GM19395 (cell line): ENCODE measurements at regions not wholly inside any gene's neighbourhood (a gene's known extent, or its start where the extent isn't known, plus 50 kb on each side); places are given as distances from the start of the nearest gene placed in this dataset.
"Not testable (repeated sequence)": the region's sequence is repeated elsewhere in the genome, so short reads cannot be mapped to it uniquely, and the experiment has no call there.

Source experiments
- ATAC-seq: cut with Tn5 transposase; IDR thresholded peaks from one replicate; pipeline ENCODE4 v1.9.1; 2021; ENCODE audit warnings: mild to moderate bottlenecking, moderate library complexity; ENCODE audit not compliant: unreplicated experiment

GRCh38 chr6:165800337-165800736 is 137.3 kb upstream of the PDE10A start:
- ATAC-seq, result no peak

- no peak for ATAC-seq
These were observed 136.5 kb upstream of the PDE10A start for GRCh38 chr6:165799391-165800153.

GRCh38 chr6:165798991-165799390 is 135.9 kb upstream of the PDE10A start:
- ATAC-seq, result no peak

DNA sequence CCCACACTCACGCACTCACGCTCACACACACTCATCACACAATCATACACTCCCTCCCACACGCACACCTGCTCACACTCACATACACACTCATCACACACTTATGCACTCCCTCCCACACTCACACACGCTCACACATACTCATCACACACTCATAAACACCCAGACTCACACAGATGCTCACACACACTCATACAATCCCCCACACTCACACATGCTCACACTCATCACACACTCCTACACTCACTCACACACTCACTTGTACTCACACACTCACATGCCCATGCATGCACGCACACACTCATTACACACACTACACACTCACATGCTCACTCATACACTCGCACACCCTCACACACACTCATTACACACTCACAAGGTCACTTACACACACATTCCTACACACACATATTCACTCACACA is 131.1 kb upstream of the PDE10A start:
- no peak for ATAC-seq

- no peak for ATAC-seq
These were observed 130.3 kb upstream of the PDE10A start for GRCh38 chr6:165793287-165793825.

GRCh38 chr6:165791876-165792437 is 128.9 kb upstream of the PDE10A start:
- no peak for ATAC-seq

GRCh38 chr6:165791306-165791705 is 128.3 kb upstream of the PDE10A start:
- no peak for ATAC-seq

- ATAC-seq, result no peak
These were observed 119.8 kb upstream of the PDE10A start for GRCh38 chr6:165782812-165783211.

- no peak for ATAC-seq
These were observed 119.1 kb upstream of the PDE10A start for GRCh38 chr6:165782134-165782533.

- no peak for ATAC-seq
These were observed 114.6 kb upstream of the PDE10A start for GRCh38 chr6:165777680-165778079.

GRCh38 chr6:165776691-165777090 is 113.7 kb upstream of the PDE10A start:
- ATAC-seq, result no peak

DNA sequence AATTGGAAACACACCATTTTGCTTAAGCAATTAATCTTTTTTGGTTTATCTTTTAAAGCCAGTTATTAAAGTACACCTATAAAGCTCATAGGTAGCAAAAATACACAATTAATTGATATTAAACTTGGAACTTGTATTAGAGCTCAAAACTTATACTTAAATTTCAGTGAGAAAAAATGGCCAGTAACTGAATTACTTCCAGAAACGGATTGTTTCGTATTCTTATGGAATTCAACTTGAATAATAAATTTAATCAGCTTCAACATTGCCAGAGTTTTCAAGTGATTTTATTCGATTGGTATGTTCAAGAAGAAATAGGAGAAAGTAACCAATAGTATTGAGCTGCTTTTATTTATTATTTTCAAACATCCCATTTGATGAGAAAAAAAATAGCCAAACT is 112.7 kb upstream of the PDE10A start:
- ATAC-seq, result no peak

DNA sequence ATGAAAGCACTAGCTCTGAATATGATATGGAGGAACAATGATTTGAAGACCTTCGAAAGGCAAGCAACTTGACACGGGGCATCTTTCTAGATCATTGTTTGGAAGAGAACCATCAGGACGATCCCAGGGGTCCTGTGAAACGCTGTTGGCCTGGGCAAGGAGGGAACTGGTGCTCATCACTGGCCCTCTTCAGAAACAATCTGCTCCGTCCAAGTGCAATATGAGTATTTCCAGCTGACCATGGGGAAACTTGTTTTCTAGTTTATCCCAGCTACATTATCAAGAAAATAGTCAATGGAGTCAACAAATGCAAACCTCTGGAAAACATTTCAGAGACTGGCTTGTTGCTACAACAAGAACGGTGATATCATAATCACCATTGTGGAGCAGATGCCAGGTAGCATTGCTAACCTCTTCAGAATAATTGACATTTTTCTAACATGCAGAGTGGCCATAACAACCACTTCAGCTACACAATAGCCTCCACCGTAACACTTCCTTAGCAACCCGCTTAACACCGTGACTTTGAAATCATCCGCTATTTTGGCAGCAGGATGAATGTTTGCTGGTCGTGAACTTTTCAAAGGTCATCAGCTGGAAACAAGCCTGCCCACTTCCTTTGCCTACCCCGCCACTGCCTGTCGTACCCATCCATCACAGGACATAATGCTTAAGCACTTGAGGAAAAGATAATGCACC is 112.0 kb upstream of the PDE10A start:
- ATAC-seq, result no peak

DNA sequence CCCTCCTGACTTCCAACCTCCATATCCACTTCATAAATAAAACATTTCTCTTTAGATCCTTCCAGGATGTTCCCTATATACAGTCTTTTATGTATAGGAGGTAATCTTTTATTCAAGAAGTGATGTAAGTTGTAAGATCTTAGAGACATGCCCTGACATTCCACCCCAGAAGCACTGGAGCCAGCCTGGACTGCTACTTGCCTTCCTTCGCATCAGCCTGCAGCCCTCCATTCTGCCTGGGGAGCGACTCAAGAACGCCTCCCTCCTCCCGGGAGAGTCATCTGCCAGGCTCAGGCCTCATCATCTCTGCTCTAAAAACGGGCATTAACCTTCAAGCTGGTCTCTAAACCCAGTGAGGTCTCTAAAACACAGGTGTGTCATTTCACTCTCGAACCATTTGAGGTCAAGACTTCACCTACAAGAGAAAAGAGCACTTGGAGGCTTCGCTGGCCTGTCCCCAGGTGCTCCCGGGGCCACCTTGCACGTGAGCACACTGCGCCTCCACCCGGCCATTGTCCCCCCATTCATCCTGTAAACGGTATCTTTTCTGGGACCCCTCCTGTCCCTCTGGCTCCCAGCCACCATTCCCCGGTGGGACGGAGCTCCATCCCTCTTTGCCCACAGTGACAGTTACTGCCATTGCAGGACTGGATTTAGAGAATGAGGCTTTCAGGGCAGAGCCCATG is 107.5 kb upstream of the PDE10A start:
- no peak for ATAC-seq

DNA sequence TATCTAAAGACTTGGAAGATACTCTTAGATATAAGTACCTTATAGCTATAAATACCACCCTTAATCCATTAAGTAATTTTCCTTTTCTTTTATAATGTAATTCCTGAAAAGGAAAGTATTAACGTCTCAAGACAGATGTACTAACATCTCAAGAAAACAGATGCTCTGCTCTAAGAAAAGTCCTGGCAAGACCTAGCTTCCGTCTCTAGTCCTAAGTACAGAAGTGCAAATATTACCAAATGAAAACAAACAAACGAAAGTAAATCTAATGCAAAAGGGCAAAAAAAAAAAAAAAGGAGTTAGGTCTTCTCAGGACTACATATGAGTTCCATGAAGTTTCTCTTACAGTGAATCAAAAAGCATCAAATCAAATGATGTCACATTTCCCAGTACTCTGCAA is 106.8 kb upstream of the PDE10A start:
- no peak for ATAC-seq

DNA sequence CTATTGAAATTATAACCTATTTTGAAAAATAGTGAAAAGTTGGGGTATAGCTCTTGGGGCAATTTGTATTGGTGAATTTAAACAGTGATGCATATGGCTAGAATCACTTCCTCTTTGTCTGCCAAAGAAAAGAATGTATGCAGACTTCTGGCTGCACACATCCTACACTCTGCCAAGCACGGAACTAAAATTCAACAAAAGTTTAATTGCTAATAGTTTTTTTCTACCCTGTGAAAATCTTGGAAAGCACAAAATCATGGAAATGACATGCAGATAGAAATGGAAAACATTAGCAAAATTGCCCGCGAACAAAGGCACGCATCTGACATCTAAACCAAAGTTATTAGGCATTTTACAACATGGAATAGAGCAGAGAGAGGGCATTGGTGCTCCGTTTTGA is 106.4 kb upstream of the PDE10A start:
- ATAC-seq, result no peak

GRCh38 chr6:165768961-165769360 is 105.9 kb upstream of the PDE10A start:
- no peak for ATAC-seq

- no peak for ATAC-seq
These were observed 104.2 kb upstream of the PDE10A start for GRCh38 chr6:165767228-165767627.

DNA sequence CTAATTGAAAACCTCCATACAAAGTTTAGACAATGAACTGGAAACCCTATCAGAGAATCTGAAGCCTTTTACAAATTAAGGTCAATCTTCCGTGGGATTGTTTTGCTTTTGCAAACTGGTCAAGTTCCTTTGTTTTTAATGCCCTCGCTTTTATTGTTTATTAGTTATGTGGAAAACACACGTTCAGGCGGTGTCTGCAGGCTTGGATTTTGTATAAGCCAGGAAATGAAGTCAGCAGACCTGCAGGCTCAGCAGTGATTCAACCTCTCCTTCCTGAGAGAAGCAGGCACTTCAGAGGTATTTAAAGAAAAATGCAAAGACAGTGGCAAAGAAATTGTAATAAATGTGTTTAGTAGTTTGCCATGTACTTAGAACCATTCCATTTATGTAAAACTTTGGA is 103.4 kb upstream of the PDE10A start:
- ATAC-seq, result no peak

DNA sequence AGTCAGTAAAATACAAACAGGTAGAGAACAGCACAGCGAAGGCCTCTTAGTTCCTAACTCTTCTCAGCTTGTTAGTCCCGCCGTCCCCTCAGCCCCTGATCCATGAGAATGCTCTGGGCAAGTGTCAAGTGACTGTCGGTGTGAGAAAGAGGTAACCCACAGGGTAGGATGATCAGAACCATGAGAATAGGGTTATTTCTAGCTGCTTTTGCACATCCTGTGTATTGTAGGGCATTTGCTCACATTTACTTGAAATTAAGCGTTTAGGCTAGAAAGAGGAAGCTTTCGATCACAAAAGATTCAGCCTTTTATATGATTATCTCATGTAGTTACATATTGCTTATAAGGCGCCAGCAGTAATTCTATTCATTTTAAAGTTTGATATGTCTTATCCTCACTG is 103.0 kb upstream of the PDE10A start:
- no peak for ATAC-seq

DNA sequence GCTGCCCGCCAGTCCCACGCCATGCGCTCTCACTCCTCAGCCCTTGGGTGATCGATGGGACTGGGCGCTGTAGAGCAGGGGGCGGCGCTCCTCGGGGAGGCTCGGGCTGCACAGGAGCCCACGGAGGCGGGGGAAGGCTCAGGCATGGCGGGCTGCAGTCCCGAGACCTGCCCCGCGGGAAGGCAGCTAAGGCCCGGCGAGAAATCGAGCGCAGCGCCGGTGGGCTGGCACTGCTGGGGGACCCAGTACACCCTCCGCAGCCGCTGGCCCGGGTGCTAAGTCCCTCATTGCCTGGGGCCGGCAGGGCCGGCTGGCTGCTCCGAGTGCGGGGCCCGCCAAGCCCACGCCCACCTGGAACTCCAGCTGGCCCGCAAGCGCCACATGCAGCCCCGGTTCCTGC is 102.2 kb upstream of the PDE10A start:
- not testable (repeated sequence) for ATAC-seq
